Skeletal muscle cell (primary cell): ENCODE measurements at regions not wholly inside any gene's neighbourhood (a gene's known extent, or its start where the extent isn't known, plus 50 kb on each side); places are given as distances from the start of the nearest gene placed in this dataset.

Experiments used
- DNase-seq: peaks from one replicate; pipeline ENCODE4 v3.0.0-alpha.2; 2010; ENCODE audit warnings: low read depth
- H3K4me3 ChIP-seq: 2 replicates; pipeline ENCODE4 v1.5.1; 2011; ENCODE audit warnings: low read depth, mild to moderate bottlenecking, control low read depth, low read length, moderate library complexity

DNA sequence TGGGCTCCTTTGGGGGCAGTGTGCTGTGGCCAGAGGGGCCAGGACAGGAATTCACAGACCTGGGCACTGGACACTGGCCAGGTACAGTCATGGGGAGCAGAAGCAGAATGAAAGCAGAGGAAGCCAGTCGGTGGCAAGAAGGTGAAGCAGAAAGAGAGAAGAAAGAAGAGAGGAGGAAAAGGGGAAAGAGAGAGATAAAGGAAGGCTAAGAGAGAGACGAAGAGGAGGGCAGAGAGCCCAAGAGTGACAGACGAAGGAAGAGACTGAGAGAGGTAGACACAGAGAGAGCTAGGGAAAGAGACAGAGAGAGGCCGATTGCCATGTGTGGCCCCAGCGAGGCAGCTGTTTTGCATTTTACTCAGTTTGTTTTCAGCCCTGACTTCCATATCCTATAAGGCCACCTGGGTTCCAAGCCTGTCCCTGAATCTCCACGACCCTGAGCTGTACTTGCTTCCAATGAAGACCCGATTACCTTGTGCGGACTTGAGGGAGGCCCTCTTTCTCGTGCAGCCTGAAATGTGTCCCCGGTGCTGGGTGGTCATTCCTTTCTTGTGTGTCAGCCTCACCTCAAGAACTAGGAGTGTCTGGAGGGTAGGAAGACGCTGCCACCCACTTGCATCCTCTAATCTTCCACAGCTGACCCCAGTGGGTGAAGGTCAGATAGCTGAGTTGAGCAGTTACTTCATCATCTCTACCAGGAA is 73.9 kb downstream of the LSM3 start:
- no peak overlapping the region for H3K4me3 ChIP-seq
- DNase-seq = no peak

DNA sequence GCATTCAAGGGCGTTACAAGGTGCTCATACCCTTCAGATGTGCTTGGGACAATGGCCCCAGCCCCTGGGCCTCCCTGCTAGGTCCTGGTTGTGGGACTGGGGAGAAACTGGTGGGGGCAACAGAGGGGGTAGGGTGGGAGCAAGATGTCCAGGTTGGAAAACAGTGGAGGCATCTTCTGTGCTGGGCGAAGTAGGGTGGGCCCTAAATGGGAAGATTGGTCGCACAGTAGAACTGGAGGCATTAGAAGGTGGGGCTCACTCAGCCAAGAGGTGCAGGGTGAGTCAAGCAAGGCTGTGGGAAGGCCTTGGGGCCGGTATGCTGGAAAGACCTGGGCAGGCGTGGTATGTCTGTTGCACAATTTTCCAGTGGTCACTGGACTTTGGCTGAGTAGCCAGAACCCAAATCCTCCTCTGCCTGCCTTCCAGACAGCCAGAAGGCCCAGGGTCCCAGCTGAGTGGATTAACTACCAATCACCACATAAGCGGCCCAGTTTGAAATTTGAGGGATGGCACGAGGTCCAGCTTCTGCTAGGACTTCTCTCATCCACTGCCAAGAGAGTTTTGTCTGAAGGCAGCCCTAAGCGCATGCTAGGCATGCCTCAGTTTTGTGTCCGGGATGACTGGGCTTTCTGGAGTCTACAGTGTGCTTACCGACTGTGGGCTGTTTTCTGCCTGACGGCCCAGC is 74.5 kb downstream of the LSM3 start:
- DNase-seq = no peak
- H3K4me3 ChIP-seq = no peak overlapping the region

GRCh38 chr3:14253707-14254382 is 75.2 kb downstream of the LSM3 start:
- H3K4me3 ChIP-seq = no peak overlapping the region
- DNase-seq = no peak

GRCh38 chr3:14254812-14255702 is 76.4 kb downstream of the LSM3 start:
- no peak overlapping the region for H3K4me3 ChIP-seq
- no peak for DNase-seq

DNA sequence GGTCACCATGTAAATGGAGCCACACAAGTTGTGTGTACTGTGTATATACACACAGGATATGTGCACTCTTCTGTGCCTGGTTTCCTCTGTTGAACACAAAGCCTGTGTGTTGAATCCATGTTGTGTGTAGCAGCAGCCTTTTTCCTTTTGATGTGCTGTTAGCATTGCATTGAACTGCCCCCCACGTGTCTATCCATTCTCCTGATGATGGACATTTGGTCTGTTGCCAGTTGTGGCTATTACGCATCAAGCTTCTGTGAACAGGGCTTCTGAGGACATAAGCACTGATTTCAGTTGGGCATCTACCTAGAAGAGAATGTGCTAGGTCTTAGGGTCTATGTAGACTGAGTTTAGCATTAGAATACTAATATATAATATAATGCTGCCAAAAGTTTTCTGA is 77.4 kb downstream of the LSM3 start:
- no peak for DNase-seq
- no peak overlapping the region for H3K4me3 ChIP-seq

GRCh38 chr3:14256561-14257342 is 78.1 kb downstream of the LSM3 start:
- no peak overlapping the region for H3K4me3 ChIP-seq
- DNase-seq = no peak

DNA sequence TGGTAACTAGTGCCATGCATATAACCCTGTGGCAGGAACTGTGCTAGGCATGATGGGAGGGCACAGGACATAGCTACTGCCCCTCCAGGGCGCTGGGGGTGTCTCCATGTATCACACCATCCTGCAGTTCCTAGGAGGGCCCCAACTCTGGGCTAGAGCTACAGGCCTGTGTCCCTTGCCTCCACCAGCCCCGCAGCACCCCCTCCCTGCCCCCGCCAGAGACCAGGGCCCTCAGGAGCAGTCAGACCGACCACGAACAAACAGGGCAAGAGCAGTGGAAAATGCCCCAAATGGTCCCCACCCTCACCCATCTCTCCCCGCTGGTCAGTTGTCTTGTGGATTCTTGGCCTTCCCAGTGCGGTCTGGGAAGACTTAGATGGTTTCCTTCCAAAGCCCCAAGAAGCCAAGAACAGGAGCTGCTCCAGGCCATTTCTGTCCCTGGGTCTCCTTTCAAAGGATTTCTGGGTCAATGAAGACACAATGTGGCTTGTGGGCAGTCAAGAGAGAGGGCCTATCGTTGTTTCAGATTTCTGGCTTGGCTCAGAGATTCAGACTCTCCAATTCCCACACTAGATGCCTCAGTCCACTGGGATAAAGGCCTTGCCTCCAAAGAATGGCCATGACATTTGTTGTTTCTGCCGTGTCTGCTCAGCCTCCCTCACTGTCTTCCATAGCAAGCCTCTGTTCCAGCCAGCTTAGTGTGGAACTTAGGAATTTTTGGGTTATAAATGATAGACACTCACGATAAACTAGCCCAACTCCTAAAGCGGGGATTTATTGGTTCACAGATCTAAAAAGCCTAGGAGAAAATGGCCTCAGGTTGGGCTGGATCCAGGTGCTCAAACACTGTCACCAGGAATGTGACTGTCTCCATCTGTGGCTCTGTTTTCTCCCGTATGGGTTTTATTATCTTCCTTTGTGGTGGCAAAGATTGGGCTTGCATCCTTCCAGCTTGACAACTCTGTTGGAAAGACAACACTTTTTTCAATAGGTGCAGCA is 80.6 kb downstream of the LSM3 start:
- DNase-seq = no peak
- no peak overlapping the region for H3K4me3 ChIP-seq

DNA sequence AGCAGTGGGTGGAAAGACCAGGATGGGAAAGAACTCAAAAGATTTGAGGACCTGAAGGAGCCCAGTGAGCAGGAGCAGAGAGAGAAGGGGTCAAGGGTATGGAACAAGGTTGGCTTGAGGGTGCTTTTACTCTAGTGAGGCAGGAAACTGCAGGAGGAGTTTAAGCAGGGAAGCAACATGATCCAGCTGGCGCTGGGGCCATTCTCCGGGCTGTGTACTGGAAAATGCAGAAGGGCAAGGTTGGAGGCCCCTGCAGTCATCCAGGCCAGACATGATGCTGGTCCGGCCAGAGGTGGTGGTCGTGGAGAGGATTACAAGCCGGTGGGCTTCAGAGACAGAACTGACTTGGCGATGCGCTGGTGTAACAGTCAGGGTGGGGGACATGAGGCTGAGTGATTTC is 81.8 kb downstream of the LSM3 start:
- H3K4me3 ChIP-seq = no peak overlapping the region
- DNase-seq = no peak

- DNase-seq = no peak
- H3K4me3 ChIP-seq = no peak overlapping the region
Measured at GRCh38 chr3:14261229-14261628, 82.6 kb downstream of the LSM3 start.

GRCh38 chr3:14262212-14262611 is 83.6 kb downstream of the LSM3 start:
- H3K4me3 ChIP-seq = no peak overlapping the region
- no peak for DNase-seq

- H3K4me3 ChIP-seq = no peak overlapping the region
- no peak for DNase-seq
Measured at GRCh38 chr3:14262867-14263266, 84.2 kb downstream of the LSM3 start.

GRCh38 chr3:14263317-14264005 is 84.8 kb downstream of the LSM3 start:
- no peak for DNase-seq
- no peak overlapping the region for H3K4me3 ChIP-seq

- DNase-seq = no peak
- no peak overlapping the region for H3K4me3 ChIP-seq
Measured at GRCh38 chr3:14265246-14265962, 86.8 kb downstream of the LSM3 start.

GRCh38 chr3:14266361-14266760 is 87.7 kb downstream of the LSM3 start:
- DNase-seq = peak; percentile 86
- no peak overlapping the region for H3K4me3 ChIP-seq

DNA sequence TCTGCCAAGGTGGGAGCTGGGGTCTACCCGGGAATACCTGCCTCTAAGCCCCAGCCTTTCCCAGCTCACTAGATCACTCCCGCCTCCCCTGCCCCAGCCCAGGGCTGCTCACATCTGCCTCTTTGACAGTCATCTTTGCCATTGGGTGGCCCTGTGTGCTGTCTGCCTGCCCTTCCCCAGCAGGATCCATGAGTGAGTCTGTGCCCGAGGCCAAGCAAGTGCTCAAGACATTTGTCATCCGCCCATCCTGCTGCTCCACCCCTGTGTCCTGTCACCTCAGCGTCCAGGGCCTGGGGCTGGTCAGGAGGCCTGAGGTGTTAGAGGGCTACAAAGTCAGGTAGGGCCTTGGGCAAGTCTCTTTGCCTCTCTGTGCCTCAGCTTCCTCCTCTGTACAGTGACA is 89.4 kb downstream of the LSM3 start:
- DNase-seq = no peak
- H3K4me3 ChIP-seq = no peak overlapping the region

- H3K4me3 ChIP-seq = no peak overlapping the region
Measured at GRCh38 chr3:14268897-14269296, 90.3 kb downstream of the LSM3 start.

More at GRCh38 chr3:14268897-14269296, 90.3 kb downstream of the LSM3 start:
- DNase-seq = no peak
